Endothelial cell of umbilical vein (primary cell): ENCODE measurements at regions not wholly inside any gene's neighbourhood (a gene's known extent, or its start where the extent isn't known, plus 50 kb on each side); places are given as distances from the start of the nearest gene placed in this dataset.

Source experiments
- BruUV-seq: library from RNA; stranded (reverse); fragments of 400-500 nt; replicated peaks from 2 replicates; lab custom pipeline; 2021; lab: Mats Ljungman, UMichigan
- CTCF ChIA-PET: fragments of 300-600, 350-600 bp; sonication (Branson Sonifier 250); formaldehyde crosslinking; loops from one replicate; lab custom pipeline; 2021; ENCODE audit warnings: antibody characterized with exemption, inconsistent platforms; lab: Charles Lee
- POLR2A ChIA-PET: fragments of 300-600, 350-600 bp; sonication (Branson Sonifier 250); formaldehyde crosslinking; loops from one replicate; lab custom pipeline; 2021; ENCODE audit warnings: antibody characterized with exemption, inconsistent platforms; lab: Charles Lee
- DNase-seq: peaks from one replicate; pipeline ENCODE4 v3.0.0-alpha.2; 2011; ENCODE audit warnings: low read depth, low spot score
- FAIRE-seq: peaks from 2 replicates; lab custom pipeline; 2011; peaks lifted over from hg19 to GRCh38; lab: Jason Lieb, UNC
- H2AFZ ChIP-seq: 2 replicates; pipeline ENCODE4 v1.6.0; 2012; ENCODE audit warnings: low read depth, low read length, control low read depth, inconsistent platforms
- H3K27ac ChIP-seq: 2 replicates; pipeline ENCODE4 v1.5.1; 2011; ENCODE audit warnings: low read depth, mild to moderate bottlenecking, control low read depth, low read length, moderate library complexity; ENCODE audit not compliant: insufficient read depth
- H3K27me3 ChIP-seq, 2 experiments: 2 replicates each; pipeline versions ENCODE4 v1.6.0 to v1.6.1; 2011; ENCODE audit warnings: low read length in 2 of 2, mixed read lengths in 1 of 2; ENCODE audit not compliant: control insufficient read depth in 2 of 2, insufficient read depth in 2 of 2
- H3K36me3 ChIP-seq, 2 experiments: 2 replicates in 1 of 2; 3 replicates in 1 of 2; pipeline ENCODE4 v1.5.1; 2011; ENCODE audit warnings: low read length in 2 of 2, mild to moderate bottlenecking in 1 of 2, moderate library complexity in 1 of 2; ENCODE audit not compliant: control insufficient read depth in 2 of 2, insufficient read depth in 2 of 2; ENCODE audit errors: extremely low read depth in 1 of 2
- H3K4me1 ChIP-seq: 3 replicates; pipeline ENCODE4 v1.5.1; 2011; ENCODE audit warnings: mild to moderate bottlenecking, low read length; ENCODE audit not compliant: control insufficient read depth, insufficient read depth; ENCODE audit errors: extremely low read depth
- H3K4me2 ChIP-seq: 2 replicates; pipeline ENCODE4 v1.6.1; 2011; ENCODE audit warnings: low read length, control low read depth, mixed read lengths; ENCODE audit not compliant: insufficient read depth
- H3K4me3 ChIP-seq, 3 experiments: fragments of 200-600 bp in 1 of 3; sonication (generic), shearing (Covaris generic) in 1 of 3; replicated peaks in 1 of 3; 2 replicates each; pipeline ENCODE4 v1.5.1; 2011 to 2016; ENCODE audit warnings: control low read depth in 3 of 3, low read length in 3 of 3, mild to moderate bottlenecking in 2 of 3, inconsistent platforms in 1 of 3, low read depth in 1 of 3, moderate library complexity in 1 of 3; ENCODE audit not compliant: insufficient read depth in 1 of 3
- H3K79me2 ChIP-seq: 2 replicates; pipeline ENCODE4 v1.6.0; 2012; ENCODE audit warnings: low read length, inconsistent platforms; ENCODE audit not compliant: control insufficient read depth, insufficient read depth
- H3K9ac ChIP-seq: replicated peaks from 2 replicates; pipeline ENCODE3; 2011; ENCODE audit warnings: low read length, control low read depth; ENCODE audit not compliant: insufficient read depth; ENCODE audit errors: extremely low read depth
- H3K9me1 ChIP-seq: replicated peaks from 3 replicates; pipeline ENCODE4 v1.6.0; 2011; ENCODE audit warnings: mild to moderate bottlenecking, low read length; ENCODE audit not compliant: control insufficient read depth, insufficient read depth; ENCODE audit errors: extremely low read depth
- H3K9me3 ChIP-seq: replicated peaks from 2 replicates; pipeline ENCODE4 v1.5.1; 2012; ENCODE audit warnings: low read length, inconsistent platforms; ENCODE audit not compliant: control insufficient read depth, insufficient read depth
- H4K20me1 ChIP-seq: replicated peaks from 2 replicates; pipeline ENCODE3; 2011; ENCODE audit warnings: mild to moderate bottlenecking, low read length; ENCODE audit not compliant: control insufficient read depth, insufficient read depth; ENCODE audit errors: extremely low read depth
- EZH2 ChIP-seq: IDR thresholded peaks from 2 replicates; pipeline ENCODE4 v1.6.1; 2012; ENCODE audit warnings: borderline replicate concordance, low read depth, mild to moderate bottlenecking, moderate library complexity, low read length, inconsistent platforms; ENCODE audit not compliant: severe bottlenecking
- FOS ChIP-seq: IDR thresholded peaks from 2 replicates; pipeline ENCODE4 v1.6.1; 2011; ENCODE audit warnings: mild to moderate bottlenecking, low read length, moderate library complexity, borderline replicate concordance; ENCODE audit not compliant: insufficient read depth
- GATA2 ChIP-seq: IDR thresholded peaks from 2 replicates; pipeline ENCODE4 v1.7.0; 2011; ENCODE audit warnings: low read depth, mild to moderate bottlenecking, moderate library complexity, mixed read lengths, low read length; ENCODE audit not compliant: insufficient read length, insufficient read depth
- JUN ChIP-seq: IDR thresholded peaks from 2 replicates; pipeline ENCODE4 v1.6.1; 2011; ENCODE audit warnings: borderline replicate concordance, low read depth; ENCODE audit not compliant: insufficient read length, insufficient read depth
- MYC ChIP-seq: IDR thresholded peaks from one replicate; pipeline ENCODE4 v1.6.1; 2011; ENCODE audit warnings: mild to moderate bottlenecking, low read depth, low read length
- POLR2A ChIP-seq: IDR thresholded peaks from 2 replicates; pipeline ENCODE4 v1.6.1; 2012; ENCODE audit warnings: low read depth, mild to moderate bottlenecking, control low read depth, low read length
- POLR2AphosphoS5 ChIP-seq: IDR thresholded peaks from 2 replicates; pipeline ENCODE4 v1.6.1; 2012; ENCODE audit warnings: low read depth, mild to moderate bottlenecking, control low read depth, low read length, moderate library complexity; ENCODE audit not compliant: insufficient read depth
- dilution Hi-C: fragments of 300-500 bp; cut with MboI; formaldehyde crosslinking; loops from one replicate; pipeline ENCODE4 v1.15.0; 2019; ENCODE audit warnings: low sequenced_read_pairs; ENCODE audit not compliant: extremely low pct_ligation_motif_present
- intact Hi-C: fragments of 100-400 bp; cut with micrococcal nuclease; formaldehyde crosslinking; loops from one replicate; pipeline ENCODE4 v1.10.0; 2022
- TF ChIP-seq, protein P1 (sequence below), 2 donors: IDR thresholded peaks; 1 replicate in 1 of 2; 2 replicates in 1 of 2; pipeline ENCODE4 v1.5.1; 2011; ENCODE audit warnings: low read length in 2 of 2, mild to moderate bottlenecking in 2 of 2, moderate library complexity in 2 of 2, control low read depth in 1 of 2, inconsistent platforms in 1 of 2, low read depth in 1 of 2; ENCODE audit not compliant: insufficient read depth in 1 of 2; ENCODE audit errors: extremely low read depth in 1 of 2
- TF ChIP-seq, protein P2 (sequence below): IDR thresholded peaks from 2 replicates; pipeline ENCODE4 v1.6.1; 2011; ENCODE audit not compliant: insufficient read depth, insufficient read length

DNA sequence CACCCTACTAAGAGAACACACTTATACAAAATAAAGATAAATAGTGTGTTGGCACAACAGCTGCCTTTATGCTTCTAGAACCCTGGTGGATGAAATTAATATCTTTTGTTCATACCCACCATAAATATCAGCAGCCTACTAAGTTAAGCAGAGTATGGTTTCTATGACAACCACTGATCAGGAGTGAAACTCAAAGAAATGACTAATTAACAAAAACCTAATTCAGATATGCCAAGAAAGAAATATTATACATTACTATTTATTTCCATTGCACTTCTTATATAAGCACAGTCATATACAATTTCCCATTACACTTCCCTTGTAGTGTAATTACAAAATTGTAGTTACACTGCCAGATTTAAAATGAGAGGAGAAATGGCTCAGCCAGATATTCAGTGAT, 164.1 kb upstream of the CDKN3 start:
- Histone ChIP-seq H3K4me2 (no peak overlapping the region), H3K79me2 (no peaks in the 10 kb centered on the region), H2AFZ (no peak overlapping the region), H3K4me1 (no peaks in the 10 kb centered on the region), H3K36me3 (no peaks in the 10 kb centered on the region), H3K4me3 (no peak overlapping the region), H4K20me1 (no peaks in the 10 kb centered on the region), H3K9me3 (no peaks in the 10 kb centered on the region), H3K9ac (no peak overlapping the region), H3K9me1 (peaks cover 3% of the 10 kb centered on the region), H3K27me3 (no peaks in the 10 kb centered on the region), H3K27ac (no peak overlapping the region)
- FAIRE-seq (no peak), DNase-seq (no peak)
- dilution Hi-C loops (no loop called here), intact Hi-C loops (no loop called here)
- BruUV-seq, result no TSS peak
- no peak for TF ChIP-seq JUN
- ChIA-PET CTCF (no interaction called here), POLR2A (no interaction called here)

DNA sequence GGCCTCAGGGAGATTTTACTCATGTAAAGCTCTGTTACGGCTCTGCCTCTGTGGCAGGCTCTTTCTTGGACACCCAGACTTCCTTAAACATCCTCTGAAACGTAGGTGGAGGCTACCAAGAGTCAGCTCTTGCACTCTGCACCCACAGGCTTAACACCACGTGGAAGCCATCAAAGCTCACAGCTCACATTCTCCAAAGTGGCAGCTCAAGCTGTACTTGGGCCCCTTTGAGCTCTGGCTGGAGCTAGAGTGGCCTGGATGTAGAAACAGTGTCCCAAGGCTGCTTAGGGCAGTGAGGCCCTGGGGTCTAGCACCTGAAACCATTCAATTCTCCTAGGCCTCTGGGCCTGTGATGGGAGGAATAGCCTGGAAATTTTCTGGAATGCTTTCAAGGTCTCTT, 155.3 kb upstream of the CDKN3 start:
- dilution Hi-C loops (no loop called here), intact Hi-C loops (no loop called here)
- Histone ChIP-seq H3K36me3 (no peaks in the 10 kb centered on the region), H4K20me1 (no peaks in the 10 kb centered on the region), H3K9me1 (no peaks in the 10 kb centered on the region), H2AFZ (no peak overlapping the region), H3K4me2 (no peak overlapping the region), H3K9ac (no peak overlapping the region), H3K27me3 (no peaks in the 10 kb centered on the region), H3K4me3 (no peak overlapping the region), H3K79me2 (no peaks in the 10 kb centered on the region), H3K9me3 (no peaks in the 10 kb centered on the region), H3K27ac (no peak overlapping the region), H3K4me1 (no peaks in the 10 kb centered on the region)
- no peak for FAIRE-seq
- DNase-seq, result no peak
- no TSS peak for BruUV-seq
- ChIA-PET POLR2A (no interaction called here), CTCF (no interaction called here)
- TF ChIP-seq GATA2 (no peak), POLR2AphosphoS5 (no peak), EZH2 (no peak), MYC (no peak), FOS (no peak), POLR2A (no peak), JUN (no peak)
- TF ChIP-seq, protein P1, sequence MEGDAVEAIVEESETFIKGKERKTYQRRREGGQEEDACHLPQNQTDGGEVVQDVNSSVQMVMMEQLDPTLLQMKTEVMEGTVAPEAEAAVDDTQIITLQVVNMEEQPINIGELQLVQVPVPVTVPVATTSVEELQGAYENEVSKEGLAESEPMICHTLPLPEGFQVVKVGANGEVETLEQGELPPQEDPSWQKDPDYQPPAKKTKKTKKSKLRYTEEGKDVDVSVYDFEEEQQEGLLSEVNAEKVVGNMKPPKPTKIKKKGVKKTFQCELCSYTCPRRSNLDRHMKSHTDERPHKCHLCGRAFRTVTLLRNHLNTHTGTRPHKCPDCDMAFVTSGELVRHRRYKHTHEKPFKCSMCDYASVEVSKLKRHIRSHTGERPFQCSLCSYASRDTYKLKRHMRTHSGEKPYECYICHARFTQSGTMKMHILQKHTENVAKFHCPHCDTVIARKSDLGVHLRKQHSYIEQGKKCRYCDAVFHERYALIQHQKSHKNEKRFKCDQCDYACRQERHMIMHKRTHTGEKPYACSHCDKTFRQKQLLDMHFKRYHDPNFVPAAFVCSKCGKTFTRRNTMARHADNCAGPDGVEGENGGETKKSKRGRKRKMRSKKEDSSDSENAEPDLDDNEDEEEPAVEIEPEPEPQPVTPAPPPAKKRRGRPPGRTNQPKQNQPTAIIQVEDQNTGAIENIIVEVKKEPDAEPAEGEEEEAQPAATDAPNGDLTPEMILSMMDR (IDR thresholded peaks at IDR 0.05; ENCODE audit: extremely low read depth in 1 of 2, insufficient read depth in 1 of 2, low read depth in 1 of 2, low read length in 2 of 2), result no peak
- TF ChIP-seq, protein P2, sequence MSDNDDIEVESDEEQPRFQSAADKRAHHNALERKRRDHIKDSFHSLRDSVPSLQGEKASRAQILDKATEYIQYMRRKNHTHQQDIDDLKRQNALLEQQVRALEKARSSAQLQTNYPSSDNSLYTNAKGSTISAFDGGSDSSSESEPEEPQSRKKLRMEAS, result no peak
